ENCODE measurements at regions not wholly inside any gene's neighbourhood (a gene's known extent, or its start where the extent isn't known, plus 50 kb on each side); places are given as distances from the start of the nearest gene placed in this dataset.
A peak's percentile ranks its signal among the peaks of the same experiment; 100 is the strongest.

DNA sequence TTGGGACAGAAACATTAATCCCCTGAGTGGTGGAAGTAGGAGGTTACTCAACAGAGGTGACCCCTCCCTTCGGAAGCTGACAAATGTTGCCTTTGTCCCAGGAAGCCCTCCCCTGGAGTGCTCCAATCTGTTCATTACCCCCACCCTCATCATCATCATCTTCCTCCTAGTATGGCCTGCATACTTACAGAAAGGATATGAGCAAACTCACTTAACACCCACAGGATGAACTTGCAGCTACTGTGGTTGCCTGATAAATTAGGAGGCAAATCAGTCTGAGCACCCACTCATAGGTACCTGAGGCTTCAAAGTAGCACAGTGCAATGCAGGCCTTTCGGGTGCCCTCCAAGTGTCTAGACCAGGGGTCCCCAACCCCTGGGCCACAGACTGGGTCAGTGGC lies 236.7 kb upstream of the GATB start:
- Mint-ChIP-seq H3K27ac (no peak overlapping the region), H3K4me3 (no peak overlapping the region), H3K4me1 (peaks cover 26 to 33% (median 30%) of the 10 kb centered on the region in 4 donors), H3K36me3 (no peaks in the 10 kb centered on the region), H3K9me3 (no peaks in the 10 kb centered on the region), H3K27me3 (no peaks in the 10 kb centered on the region)
- DNase-seq = no peak
- no peak for ATAC-seq
- POLR2A ChIA-PET = no interaction called here

DNA sequence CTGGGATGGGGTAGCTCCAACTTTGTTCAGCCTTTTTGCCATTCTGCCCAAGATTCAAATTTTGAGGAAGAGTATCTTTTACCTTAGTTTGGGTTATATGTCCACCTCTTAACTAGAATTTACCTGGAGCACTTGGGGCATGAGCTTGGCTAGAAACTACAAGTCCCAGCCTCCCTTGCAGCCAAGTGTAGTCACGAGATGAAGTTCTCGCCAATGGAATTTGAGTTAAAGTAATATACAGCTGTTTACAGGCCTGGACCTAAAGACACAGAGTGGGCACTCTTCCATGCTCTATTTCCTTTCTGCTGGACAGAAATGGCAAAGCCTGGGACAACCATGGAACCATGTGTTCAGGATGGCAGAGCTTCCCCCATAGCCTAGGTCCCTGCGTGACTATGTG lies 233.6 kb upstream of the GATB start:
- ATAC-seq = no peak
- POLR2A ChIA-PET = interaction anchor here (1.2 kb wide), 1 partner anchor 16 kb away, joined by 3 read pairs; no protein-coding TSS in a partner anchor
- H3K36me3 Mint-ChIP-seq = no peaks in the 10 kb centered on the region
- peak overlapping the region in 1 of 10 donors; percentile 9 for H3K4me3 Mint-ChIP-seq
- peaks cover 40 to 63% (median 59%) of the 10 kb centered on the region in 4 donors for H3K4me1 Mint-ChIP-seq
- H3K27ac Mint-ChIP-seq = no peak overlapping the region
- H3K9me3 Mint-ChIP-seq = no peaks in the 10 kb centered on the region
- no peak for DNase-seq
- H3K27me3 Mint-ChIP-seq = no peaks in the 10 kb centered on the region

DNA sequence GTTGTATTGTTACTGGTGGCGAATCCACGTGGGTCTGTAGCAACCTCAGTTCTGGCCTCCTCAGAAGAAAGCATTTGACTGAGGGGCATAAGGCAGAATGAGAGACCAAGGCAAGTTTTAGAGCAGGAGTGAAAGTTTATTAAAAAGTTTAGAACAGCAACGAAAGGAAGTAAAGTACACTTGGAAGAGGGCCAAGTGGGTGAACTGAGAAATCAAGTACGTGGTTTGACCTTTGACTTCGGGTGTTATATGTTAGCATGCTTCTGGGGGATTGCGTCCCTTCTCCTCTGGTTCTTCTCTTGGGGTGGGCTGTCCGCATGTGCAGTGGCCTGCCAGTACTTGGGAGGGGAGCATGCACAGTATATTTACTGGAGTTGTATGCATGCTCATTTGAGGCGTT lies 232.7 kb upstream of the GATB start:
- peak overlapping the region in 7 of 10 donors; percentile 12 to 81 (median 66) for H3K4me3 Mint-ChIP-seq
- no peaks in the 10 kb centered on the region for H3K27me3 Mint-ChIP-seq
- H3K36me3 Mint-ChIP-seq = no peaks in the 10 kb centered on the region
- ATAC-seq (no peak), DNase-seq (peak in 2 of 10 donors; percentile 19 to 24)
- H3K9me3 Mint-ChIP-seq = no peaks in the 10 kb centered on the region
- peak overlapping the region in 8 of 10 donors; percentile 5 to 90 (median 72) for H3K27ac Mint-ChIP-seq
- POLR2A ChIA-PET = interaction anchor here (1.0 to 1.2 kb wide), 2 partner anchors 10 to 17 kb away, joined by 3 read pairs; no protein-coding TSS in a partner anchor
- peaks cover 44 to 72% (median 62%) of the 10 kb centered on the region in 4 donors for H3K4me1 Mint-ChIP-seq

DNA sequence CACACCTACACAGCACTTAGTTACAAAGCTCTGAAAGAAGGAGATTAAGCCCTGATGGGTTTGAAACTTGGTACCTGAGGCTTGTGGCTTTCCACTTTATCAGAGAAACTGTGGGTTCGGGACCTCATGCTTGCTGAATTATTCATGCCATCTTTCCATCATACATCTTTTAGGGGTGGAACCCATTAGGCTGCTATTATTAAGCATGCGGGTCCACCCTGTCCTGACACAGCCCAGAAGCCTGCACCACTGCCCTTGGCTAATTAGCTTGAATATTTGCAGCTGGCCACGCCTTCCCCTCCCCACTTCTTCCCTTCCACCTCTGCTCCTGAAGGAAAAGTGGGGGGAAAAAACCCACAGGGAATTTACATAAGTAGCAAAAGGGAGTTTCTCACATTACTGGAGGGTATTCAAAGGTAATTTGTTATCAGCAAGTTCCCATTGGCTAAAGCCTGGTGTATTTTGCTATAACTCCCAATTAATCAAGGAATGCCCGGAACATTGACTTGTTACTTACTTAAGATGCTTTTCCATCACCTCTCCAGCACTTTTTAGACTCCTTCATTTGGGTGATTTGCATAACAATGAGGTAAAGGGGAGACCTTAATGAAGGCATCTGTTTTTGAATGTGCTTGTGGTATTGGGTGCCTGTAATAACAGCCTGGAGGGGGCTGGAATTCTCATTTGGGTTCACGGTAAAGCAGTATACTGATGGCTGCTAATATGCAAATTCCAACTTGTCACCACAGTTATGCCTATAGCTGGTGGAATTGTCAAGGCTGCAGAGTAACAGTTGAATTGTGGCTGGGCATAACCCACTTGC lies 231.7 kb upstream of the GATB start:
- H3K4me3 Mint-ChIP-seq = peak overlapping the region in 5 of 10 donors; percentile 20 to 81 (median 26)
- no peaks in the 10 kb centered on the region for H3K36me3 Mint-ChIP-seq
- no peaks in the 10 kb centered on the region for H3K9me3 Mint-ChIP-seq
- DNase-seq (no peak), ATAC-seq (no peak)
- H3K27me3 Mint-ChIP-seq = no peaks in the 10 kb centered on the region
- H3K27ac Mint-ChIP-seq = peak overlapping the region in 6 of 10 donors; percentile 20 to 61 (median 38)
- POLR2A ChIA-PET = interaction anchor here (1.0 kb wide), 1 partner anchor 9 kb away, joined by 3 read pairs; no protein-coding TSS in a partner anchor
- H3K4me1 Mint-ChIP-seq = peaks cover 44 to 73% (median 60%) of the 10 kb centered on the region in 4 donors

DNA sequence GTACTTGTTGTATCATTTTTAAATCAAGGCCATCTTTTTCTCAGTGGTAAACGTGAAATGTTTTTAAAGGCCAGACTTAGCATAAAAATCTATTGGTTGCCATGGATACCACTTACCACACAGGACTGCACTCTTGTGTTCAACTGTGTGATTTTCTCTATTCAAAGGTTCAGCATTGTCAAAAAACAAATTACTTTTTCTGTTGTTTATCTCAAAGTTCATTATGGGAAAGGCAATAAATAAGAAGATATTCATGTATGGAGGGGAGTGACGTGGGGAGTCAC lies 231.0 kb upstream of the GATB start:
- Mint-ChIP-seq H3K27ac (peak overlapping the region in 9 of 10 donors; percentile 6 to 92 (median 80)), H3K4me3 (peak overlapping the region in 7 of 10 donors; percentile 57 to 76 (median 65)), H3K27me3 (no peaks in the 10 kb centered on the region), H3K36me3 (no peaks in the 10 kb centered on the region), H3K9me3 (no peaks in the 10 kb centered on the region), H3K4me1 (peaks cover 45 to 73% (median 57%) of the 10 kb centered on the region in 4 donors)
- POLR2A ChIA-PET = no interaction called here
- peak in 1 of 2 donors; percentile 31 for ATAC-seq
- DNase-seq = peak in 1 of 10 donors; percentile 10

DNA sequence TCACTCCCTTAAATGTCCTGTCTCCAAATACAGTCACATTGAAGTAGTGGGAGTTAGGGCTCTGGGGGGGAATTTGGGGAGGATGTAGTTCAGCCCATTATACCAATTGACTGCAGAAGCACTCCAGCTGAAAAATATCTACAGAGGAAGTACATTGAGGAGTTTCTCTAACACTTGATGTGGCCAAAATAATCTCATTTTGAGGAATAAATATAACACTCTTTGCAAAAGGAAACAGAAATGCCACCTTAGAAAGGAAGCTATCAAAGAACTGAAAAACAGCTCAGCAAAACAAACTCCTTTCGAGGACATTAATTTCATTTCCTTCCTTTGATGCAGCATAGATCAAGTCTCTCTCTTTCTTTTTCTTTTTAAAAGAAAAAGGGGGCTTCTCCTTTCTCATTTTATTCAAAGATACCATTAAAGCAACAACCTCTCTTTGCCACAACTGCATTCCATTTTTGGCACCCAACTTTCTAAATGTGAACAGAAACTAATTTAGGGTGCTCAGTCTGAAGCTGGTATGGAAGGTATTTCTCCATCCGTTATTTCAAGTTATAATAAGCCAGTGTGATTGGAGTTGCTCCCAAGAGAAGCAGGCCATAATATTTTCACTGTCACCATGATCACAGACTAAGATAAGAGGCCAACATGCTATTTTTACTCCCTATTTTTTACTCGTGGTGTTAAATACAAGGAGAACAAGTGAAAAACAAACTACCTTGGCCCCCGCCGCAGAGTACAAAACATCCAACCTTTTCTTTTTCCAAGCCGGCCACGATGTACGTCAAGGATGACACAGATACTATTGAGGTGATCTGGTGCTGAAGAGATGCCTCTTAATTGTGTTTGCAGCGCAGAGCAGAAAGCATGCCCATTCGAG lies 230.4 kb upstream of the GATB start:
- H3K27me3 Mint-ChIP-seq = no peaks in the 10 kb centered on the region
- DNase-seq = peak in 3 of 10 donors; percentile 31 to 65 (median 61)
- peaks cover 45 to 73% (median 58%) of the 10 kb centered on the region in 4 donors for H3K4me1 Mint-ChIP-seq
- no peaks in the 10 kb centered on the region for H3K36me3 Mint-ChIP-seq
- POLR2A ChIA-PET = no interaction called here
- ATAC-seq = peak; percentile 65 to 68
- peak overlapping the region; percentile 51 to 93 (median 84) for H3K27ac Mint-ChIP-seq
- no peaks in the 10 kb centered on the region for H3K9me3 Mint-ChIP-seq
- H3K4me3 Mint-ChIP-seq = peak overlapping the region; percentile 38 to 76 (median 64)

DNA sequence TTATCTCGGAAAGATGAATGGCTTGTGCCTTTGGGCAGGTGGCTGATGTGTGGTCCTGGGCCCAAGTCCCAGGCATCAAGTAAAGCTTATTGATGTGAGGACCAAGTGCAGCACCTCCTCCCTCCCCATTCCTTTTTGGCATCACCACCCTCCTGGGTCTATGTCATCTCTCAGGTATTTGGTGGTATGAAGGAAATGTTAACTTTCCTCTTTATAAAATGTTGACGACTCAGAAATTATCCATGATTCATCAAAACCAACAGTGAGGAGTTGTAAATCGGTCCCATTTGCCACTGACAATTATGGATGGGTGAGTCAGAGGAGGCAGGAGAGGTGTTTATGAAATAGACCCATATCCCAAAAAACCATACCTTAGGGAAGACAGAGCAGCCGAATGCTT lies 229.4 kb upstream of the GATB start:
- no peaks in the 10 kb centered on the region for H3K36me3 Mint-ChIP-seq
- ATAC-seq (no peak), DNase-seq (no peak)
- H3K27me3 Mint-ChIP-seq = no peaks in the 10 kb centered on the region
- peaks cover 40 to 67% (median 57%) of the 10 kb centered on the region in 4 donors for H3K4me1 Mint-ChIP-seq
- POLR2A ChIA-PET = interaction anchor here (1.2 kb wide), 1 partner anchor 18 kb away, joined by 3 read pairs; no protein-coding TSS in a partner anchor
- H3K9me3 Mint-ChIP-seq = no peaks in the 10 kb centered on the region
- H3K4me3 Mint-ChIP-seq = peak overlapping the region in 2 of 10 donors; percentile 63 to 66
- peak overlapping the region in 7 of 10 donors; percentile 51 to 93 (median 89) for H3K27ac Mint-ChIP-seq

DNA sequence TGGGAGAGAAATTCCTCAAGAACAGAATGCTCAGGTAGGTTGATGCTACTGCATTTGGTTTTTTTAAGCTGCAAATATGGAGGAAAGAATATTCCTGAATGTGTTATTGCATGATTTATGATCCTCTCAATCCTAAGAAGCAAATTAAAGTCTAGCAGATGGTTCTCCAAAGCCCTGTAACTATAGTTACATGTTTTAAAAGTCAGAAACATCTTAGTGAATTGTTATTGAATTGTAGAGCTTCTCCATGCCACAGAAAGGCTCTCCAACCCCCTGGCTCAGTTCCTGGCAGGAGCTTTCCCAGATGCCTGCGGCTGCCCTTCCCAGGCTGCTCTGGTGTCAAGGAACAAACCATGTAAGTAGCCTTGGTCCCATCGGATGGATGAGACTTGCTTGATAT lies 227.8 kb upstream of the GATB start:
- peak overlapping the region in 1 of 10 donors; percentile 6 for H3K27ac Mint-ChIP-seq
- no peaks in the 10 kb centered on the region for H3K27me3 Mint-ChIP-seq
- H3K4me1 Mint-ChIP-seq = peaks cover 31 to 51% (median 45%) of the 10 kb centered on the region in 4 donors
- H3K4me3 Mint-ChIP-seq = no peak overlapping the region
- no peak for DNase-seq
- H3K36me3 Mint-ChIP-seq = no peaks in the 10 kb centered on the region
- POLR2A ChIA-PET = no interaction called here
- ATAC-seq = no peak
- no peaks in the 10 kb centered on the region for H3K9me3 Mint-ChIP-seq

DNA sequence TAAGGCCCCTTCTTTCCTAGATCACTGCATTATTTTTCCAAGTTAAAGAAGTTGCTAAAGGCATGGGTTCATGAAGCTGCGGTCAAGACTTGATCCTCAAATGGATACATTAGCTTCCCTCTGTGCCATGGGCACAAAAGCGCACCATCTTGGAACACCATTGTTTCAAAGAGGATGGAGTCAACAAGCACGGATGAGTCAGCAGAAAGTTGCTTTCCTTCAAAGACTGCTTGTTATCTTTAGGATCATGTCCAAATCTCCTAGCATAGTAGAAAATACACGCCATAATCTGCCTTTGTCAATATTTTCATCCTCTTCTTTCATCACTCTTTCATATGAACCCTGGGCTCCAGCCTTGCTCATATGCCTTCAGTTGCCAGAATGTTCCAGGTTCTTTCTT lies 226.8 kb upstream of the GATB start:
- DNase-seq (no peak), ATAC-seq (no peak)
- POLR2A ChIA-PET = no interaction called here
- Mint-ChIP-seq H3K9me3 (no peaks in the 10 kb centered on the region), H3K27ac (no peak overlapping the region), H3K27me3 (no peaks in the 10 kb centered on the region), H3K4me1 (peaks cover 23 to 41% (median 35%) of the 10 kb centered on the region in 4 donors), H3K4me3 (no peak overlapping the region), H3K36me3 (no peaks in the 10 kb centered on the region)

DNA sequence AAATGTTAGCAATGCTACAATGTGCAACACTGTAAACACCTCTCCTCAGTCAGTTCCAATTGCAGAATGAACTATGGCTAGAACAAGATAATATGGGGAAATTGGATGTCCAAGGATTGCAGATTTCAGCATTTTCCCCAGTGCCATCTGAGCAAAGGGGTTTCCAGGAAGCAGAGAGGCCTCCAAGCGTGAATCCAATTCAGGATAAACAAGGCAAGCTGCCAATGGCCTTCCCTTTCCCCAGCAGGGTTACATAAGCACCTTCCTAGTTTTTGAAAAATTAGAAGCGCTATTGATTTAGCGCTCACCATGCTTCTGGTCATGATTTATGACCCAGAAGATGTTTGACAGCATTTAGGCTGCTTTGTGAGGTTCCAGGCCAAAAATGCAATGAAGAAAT lies 223.0 kb upstream of the GATB start:
- H3K36me3 Mint-ChIP-seq = peaks cover 0 to 9% (median 1%) of the 10 kb centered on the region in 3 donors

DNA sequence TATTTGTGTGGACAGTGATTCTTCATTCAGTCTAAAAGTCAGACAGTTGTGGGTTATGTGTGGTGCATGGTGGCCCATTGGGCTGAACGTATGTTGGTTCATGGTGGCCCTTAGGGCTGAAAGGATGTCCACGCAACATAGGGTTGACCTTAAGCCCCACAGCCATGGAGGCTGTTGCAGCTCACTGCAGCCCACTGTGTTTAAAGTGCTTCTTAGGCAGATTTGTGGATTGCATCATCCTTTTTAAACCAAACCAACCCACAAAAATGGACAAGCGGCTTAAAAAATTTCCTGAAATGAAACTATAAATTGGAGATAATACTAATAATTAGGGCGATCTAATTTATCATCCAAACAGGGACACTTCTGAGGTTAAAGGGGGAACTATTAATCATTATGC lies 219.0 kb upstream of the GATB start:
- peaks cover 9 to 32% (median 27%) of the 10 kb centered on the region in 9 donors for H3K9me3 Mint-ChIP-seq
- POLR2A ChIA-PET = no interaction called here
- peaks cover 0 to 6% (median 0%) of the 10 kb centered on the region in 4 donors for H3K4me1 Mint-ChIP-seq
- peaks cover 0 to 32% (median 25%) of the 10 kb centered on the region in 3 donors for H3K36me3 Mint-ChIP-seq
- ATAC-seq (no peak), DNase-seq (no peak)
- no peaks in the 10 kb centered on the region for H3K27me3 Mint-ChIP-seq
- no peak overlapping the region for H3K27ac Mint-ChIP-seq
- no peak overlapping the region for H3K4me3 Mint-ChIP-seq

More for the DNA sequence above, 223.0 kb upstream of the GATB start:
- Mint-ChIP-seq H3K4me3 (no peak overlapping the region), H3K9me3 (peaks cover 0 to 6% (median 5%) of the 10 kb centered on the region in 9 donors), H3K27me3 (no peaks in the 10 kb centered on the region), H3K4me1 (peaks cover 0 to 10% (median 4%) of the 10 kb centered on the region in 4 donors), H3K27ac (no peak overlapping the region)
- POLR2A ChIA-PET = interaction anchor here (0.9 kb wide), 1 partner anchor 9 kb away, joined by 3 read pairs; no protein-coding TSS in a partner anchor
- DNase-seq = no peak
- ATAC-seq = no peak

DNA sequence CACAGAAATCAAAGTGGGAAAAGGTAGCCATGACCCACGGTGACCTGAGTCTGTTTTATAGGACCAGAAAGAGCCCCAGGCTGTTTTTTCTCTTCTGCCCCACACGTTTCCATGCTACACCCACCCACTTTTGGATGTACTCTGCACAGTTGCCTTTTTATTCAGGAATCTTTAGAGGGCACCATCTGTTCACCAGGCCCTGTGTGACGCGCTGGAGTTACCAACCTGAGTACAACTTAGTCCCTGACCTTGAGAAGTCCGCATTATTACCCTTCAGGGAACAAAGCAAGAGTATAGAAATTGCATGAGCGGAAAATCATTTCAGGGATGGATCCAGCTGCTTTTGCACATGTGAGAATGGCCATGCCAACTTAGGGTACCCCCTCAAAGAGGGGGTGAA lies 207.8 kb upstream of the GATB start:
- H3K36me3 Mint-ChIP-seq = no peaks in the 10 kb centered on the region
- H3K27ac Mint-ChIP-seq = peak overlapping the region in 2 of 10 donors; percentile 27 to 78
- H3K4me1 Mint-ChIP-seq = peaks cover 0 to 6% (median 1%) of the 10 kb centered on the region in 4 donors
- peaks cover 0 to 1% (median 0%) of the 10 kb centered on the region in 5 donors for H3K27me3 Mint-ChIP-seq
- POLR2A ChIA-PET = interaction anchor here (0.6 kb wide), 1 partner anchor 12 kb away, joined by 3 read pairs; no protein-coding TSS in a partner anchor
- H3K9me3 Mint-ChIP-seq = no peaks in the 10 kb centered on the region
- no peak overlapping the region for H3K4me3 Mint-ChIP-seq
- ATAC-seq (no peak), DNase-seq (no peak)
